ENCODE measurements at regions not wholly inside any gene's neighbourhood (a gene's known extent, or its start where the extent isn't known, plus 50 kb on each side); places are given as distances from the start of the nearest gene placed in this dataset.
"Not testable (repeated sequence)": the region's sequence is repeated elsewhere in the genome, so short reads cannot be mapped to it uniquely, and the experiment has no call there.

DNA sequence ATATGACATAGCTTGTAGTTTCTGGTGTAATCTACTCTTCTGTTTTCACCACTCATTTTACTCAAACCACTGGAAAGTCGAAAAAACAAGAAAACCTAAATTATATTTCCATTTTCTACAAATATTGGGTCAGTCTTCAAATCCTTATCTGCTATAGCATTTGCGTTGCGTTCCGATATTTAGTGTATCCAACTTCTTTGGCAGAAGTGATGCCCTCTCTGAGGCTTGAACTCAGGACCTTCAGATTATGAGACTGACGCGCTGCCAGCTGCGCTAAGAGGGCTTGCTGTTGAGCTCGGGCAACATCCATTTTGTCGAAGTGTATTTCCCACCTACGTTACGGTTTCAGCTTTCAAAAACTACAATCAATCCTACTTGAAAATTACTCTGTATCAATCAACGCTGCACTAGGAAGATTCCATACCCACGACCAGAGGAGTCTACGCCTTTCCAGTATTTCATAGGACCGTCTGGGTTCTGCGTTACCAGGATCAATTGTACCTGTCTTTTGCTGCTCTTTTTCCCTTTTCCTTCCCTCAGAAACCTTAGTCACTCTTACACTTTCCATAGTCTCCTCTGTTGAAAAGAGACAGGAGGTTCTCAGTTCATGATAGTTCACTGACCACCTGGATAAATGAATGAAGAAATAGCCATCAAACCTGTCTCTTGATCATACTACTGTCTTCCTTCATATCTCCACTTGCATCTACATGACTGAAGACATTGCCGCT, 140.5 kb upstream of the ZNF322 start:
- DNase-seq (ENCODE audit: low spot score) = not testable (repeated sequence)

DNA sequence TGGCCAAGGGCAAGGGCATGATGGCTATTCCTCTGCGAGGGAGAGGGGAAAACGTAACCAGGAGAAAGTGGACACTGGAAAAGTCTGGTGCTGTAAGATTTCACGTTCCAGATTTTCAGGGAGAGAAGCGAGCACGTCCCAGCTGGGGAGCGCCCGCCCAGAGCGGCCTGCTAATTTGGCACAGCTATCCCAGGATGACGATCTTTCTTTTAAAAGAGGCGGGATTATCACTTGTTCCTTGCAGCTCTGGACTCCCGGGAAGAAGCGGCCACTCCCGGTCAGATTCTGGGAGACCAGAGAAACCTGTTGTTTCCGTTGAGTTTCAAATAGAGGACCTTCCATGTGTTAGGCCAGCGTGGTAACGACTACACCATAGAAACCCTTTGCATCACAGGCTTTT, 144.2 kb upstream of the ZNF322 start:
- DNase-seq (ENCODE audit: low spot score) = not testable (repeated sequence)

DNA sequence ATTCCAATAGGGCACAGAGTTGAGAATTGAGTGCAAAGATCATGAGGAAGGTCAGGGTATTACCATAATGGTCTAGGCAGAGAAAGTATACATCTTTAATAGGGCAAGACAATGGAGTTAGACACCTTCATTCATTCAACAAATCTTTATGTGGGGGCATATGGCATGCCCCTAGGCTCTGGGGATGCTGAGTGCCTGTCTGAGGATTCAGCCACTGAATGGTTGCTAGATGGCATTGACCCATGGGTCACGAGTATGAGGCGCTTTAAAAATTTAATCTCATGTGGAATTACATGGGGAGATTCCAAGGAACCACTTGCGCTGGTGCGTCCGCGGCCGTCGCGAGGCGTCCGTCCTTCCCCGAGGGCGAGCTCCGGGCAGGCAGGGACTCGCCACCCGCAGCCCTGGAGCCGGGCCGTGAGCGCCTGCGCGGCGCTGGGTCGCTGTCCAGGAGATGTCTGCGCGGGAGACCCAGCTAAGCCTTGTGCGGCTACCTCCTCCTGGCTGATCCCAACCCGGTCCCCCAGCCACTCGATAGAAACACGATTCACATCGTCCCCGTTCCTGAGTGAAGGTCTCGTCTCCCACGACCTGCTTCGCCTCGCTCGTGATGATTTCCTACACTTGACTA, 152.1 kb upstream of the ZNF322 start:
- not testable (repeated sequence) for DNase-seq (ENCODE audit: low spot score)

DNA sequence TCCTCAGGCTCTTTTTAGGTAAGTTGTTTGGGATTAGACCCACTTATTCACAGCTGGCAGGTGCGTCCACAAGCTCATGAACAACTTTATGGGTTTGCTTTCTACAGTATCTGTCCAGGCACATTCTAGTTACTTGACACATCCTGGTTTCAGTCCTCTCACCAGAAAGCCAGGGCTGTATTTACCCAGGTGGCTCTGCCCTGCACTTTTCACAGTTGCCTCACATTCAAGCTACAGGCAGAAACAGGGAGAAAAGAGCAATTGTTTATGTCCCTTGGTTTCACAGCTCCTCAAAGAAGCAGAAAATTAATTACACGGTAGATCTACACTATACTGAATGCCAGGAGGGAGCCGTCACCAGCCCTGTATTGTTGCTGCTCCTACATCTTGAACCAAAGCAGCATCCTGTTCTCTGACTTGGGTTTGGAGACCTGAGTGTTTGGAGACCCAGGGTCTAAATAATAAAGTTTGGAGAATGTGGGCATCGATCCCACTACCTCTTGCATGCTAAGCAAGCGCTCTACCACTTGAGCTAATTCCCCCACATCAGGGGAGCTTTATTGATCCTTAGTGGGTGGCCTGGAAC, 159.2 kb upstream of the ZNF322 start:
- DNase-seq (ENCODE audit: low spot score) = not testable (repeated sequence)

DNA sequence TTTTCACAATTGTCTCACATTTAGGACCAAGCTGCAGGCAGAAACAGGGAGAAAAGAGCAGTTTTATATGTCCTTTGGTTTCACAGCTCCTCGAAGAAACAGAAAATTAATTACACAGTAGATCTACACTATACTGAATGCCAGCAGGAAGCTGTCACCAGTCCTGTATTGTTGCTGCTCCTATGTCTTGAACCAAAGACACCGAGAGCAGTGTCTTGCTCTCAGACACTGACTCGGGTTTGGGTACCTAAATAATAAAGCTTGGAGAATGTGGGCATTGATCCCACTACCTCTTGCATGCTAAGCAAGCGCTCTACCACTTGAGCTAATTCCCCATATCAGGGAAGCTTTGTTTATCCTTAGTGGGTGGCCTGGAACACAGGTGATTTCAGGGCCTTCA, 168.4 kb upstream of the ZNF322 start:
- DNase-seq (ENCODE audit: low spot score) = not testable (repeated sequence)

DNA sequence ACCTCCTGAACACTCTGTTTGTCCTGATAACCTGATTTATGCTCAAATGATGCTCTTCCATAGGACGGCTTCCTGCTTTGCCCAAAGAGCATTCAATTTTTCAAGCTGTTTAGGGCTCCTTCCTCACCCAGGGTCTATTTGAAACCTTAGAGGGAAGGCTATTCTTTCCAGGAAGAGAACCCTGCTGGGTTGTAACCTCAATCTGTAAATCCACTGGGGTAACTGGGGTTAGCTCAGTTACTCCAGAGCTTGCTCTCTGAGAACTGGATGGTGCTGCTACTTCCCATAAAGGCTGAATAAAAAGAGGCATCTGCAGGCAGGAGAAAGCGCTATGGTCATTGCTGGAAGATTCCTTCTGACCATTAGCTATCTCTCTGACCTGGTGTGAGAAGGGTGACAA, 169.9 kb upstream of the ZNF322 start:
- DNase-seq (ENCODE audit: low spot score) = not testable (repeated sequence)

DNA sequence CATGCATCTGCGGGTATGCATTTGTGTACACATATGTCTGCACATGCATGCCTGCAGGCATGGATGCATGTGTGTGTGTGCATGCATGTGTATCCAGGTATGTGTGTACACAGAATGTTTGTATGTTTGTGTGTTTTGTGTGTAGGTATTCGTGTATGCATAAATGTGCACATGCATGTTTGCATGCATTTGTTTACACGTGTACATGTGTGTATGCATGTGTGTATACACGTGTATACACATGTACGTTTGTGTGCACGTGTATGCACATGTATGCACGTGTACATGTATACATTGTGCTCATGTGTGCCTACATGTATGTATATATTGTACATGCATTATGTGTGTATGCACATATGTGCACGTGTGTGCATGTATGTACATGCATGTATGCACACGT, 171.4 kb upstream of the ZNF322 start:
- not testable (repeated sequence) for DNase-seq (ENCODE audit: low spot score)

DNA sequence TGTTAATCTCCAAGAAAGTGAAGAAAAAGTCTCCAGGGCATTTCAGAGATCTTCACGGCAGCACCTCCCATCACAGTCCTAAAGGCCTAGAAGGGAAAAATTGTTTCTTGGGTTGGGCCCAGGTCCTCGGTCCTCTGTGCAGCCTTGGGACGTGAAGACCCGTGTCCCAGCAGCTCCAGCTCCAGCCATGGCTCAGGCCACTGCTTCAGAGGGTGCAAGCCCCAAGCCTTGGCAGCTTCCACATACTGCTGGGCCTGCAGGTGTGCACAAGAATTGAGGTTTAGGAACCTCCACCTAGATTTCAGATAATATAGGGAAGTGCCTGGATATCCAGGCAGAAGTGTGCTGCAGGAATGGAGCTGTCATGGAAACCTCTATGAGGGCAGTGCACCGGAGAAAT, 176.2 kb upstream of the ZNF322 start:
- DNase-seq (ENCODE audit: low spot score) = not testable (repeated sequence)

DNA sequence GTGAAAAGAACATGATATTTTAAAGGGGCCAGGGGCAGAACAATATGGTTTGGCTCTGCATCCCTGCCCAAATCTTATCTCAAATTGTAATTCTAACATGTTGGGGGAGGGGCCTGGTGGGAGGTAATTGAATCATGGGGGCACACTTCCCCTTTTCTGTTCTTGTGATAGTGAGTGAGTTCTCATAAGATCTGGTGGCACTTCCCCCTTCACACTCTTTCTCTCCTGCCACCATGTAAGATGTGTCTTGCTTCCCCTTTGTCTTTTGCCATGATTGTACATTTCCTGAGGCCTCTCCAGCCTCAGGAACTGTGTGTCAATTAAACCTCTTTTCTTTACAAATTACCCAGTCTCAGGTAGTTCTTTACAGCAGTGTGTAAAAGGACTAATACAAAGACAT, 177.1 kb upstream of the ZNF322 start:
- DNase-seq (ENCODE audit: low spot score) = not testable (repeated sequence)

DNA sequence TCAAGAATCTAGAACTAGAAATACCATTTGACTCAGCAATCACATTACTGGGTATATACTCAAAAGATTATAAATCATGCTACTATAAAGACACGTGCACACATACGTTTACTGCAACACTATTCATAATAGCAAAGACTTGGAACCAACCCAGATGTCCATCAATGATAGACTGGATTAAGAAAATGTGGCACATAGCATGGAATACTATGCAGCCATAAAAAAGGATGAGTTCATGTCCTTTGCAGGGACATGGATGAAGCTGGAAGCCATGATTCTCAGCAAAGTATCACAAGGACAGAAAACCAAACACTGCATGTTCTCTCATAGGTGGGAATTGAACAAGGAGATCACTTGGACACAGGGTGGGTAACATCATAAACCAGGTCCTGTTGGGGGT, 185.3 kb upstream of the ZNF322 start:
- not testable (repeated sequence) for DNase-seq (ENCODE audit: low spot score)

DNA sequence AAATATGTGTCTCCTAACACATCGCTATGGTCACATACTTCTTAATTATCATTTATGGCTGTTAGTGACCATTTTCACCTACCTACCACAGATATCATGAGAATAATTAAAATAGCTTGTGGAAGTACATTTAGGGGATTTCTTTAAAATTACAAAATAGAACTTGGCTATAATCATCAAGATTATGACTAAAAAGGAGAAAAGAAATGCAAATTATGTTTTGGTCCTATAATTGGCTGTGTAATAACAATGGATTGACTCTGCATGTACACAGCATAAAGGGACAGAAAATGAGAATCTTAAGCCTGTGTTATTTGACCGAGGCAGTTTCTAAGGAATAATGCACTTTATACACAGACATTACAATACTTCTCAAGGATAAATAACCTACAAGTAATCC, 197.7 kb upstream of the ZNF322 start:
- not testable (repeated sequence) for DNase-seq (ENCODE audit: low spot score)

DNA sequence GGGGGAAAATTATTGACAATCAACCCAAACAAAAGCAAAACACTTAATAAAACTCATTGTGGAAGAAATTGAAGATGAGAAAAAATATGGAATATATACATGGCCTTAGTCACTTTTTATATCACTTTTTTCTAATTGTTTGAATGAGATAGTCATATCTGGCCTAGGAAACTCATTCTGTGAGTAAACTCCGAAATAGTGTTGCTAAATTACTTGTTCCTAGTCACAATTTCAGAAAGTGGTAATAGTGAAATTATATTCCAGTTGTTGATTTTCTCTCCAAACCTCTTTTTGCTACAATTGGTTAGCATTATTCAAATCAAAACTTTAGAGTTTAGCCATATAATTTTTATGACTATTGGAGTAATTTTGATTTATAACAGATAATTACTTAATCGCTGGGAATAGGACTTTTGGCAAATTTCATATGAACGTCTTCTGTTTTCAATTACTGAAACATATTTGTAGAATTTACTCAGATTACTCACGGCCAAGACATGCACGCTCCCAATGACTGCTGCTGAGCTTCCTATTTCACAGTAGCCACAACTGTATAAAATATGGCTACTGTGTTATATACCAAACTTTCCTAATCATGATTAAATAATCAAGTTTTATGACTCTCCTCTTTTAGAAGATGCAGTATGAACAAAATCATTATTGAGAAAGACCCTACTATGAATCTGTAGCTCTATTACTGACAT, 199.7 kb upstream of the ZNF322 start:
- not testable (repeated sequence) for DNase-seq (ENCODE audit: low spot score)

DNA sequence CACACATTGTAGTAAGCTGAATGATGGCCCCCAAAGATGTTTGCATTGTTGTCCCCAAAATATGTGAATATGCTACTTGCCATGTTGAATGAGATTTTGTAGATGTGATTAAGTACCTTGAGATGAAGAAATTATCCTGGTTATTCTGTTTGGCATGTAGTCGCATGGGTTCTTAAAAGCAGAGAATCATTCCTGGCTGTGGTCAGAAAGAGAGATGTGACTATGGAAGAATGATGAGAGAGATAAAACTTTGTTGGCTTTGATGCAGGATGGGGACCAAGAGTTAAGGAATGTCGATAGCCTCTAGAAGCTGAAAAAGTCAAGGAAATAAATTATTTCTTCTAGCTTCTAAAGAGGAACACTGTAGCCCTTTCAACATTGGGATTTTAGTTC, 200.2 kb upstream of the ZNF322 start:
- DNase-seq (ENCODE audit: low spot score) = not testable (repeated sequence)

DNA sequence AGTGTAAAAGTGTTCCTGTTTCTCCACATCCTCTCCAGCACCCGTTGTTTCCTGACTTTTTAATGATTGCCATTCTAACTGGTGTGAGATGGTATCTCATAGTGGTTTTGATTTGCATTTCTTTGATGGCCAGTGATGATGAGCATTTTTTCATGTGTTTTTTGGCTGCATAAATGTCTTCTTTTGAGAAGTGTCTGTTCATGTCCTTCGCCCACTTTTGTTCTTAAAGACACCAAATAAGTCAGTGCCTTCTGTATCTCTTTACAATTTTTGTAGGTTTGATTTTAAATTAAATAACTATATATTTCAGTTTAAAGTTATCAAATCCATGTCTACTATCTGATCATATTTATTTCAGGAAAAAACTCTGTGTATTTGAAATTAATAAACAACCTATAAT, 202.4 kb upstream of the ZNF322 start:
- DNase-seq (ENCODE audit: low spot score) = not testable (repeated sequence)

DNA sequence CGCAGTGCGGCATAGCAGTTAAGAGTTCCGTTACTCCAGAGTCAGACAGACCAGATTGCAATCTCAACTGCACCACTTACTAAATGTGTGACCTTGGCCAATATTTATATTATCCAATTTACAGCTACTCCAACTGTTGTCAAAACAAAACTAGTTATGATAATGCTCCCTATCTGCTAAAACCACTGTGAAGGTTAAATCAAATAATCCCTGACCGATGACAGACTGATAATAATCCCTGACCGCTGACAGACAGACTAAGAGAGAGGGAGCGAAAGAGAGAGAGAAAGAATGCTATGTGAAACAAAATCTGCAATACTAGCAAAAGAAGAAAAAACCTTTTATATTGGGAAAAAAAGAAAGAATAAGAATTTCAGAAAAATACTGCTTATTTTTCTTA, 204.1 kb upstream of the ZNF322 start:
- not testable (repeated sequence) for DNase-seq (ENCODE audit: low spot score)

DNA sequence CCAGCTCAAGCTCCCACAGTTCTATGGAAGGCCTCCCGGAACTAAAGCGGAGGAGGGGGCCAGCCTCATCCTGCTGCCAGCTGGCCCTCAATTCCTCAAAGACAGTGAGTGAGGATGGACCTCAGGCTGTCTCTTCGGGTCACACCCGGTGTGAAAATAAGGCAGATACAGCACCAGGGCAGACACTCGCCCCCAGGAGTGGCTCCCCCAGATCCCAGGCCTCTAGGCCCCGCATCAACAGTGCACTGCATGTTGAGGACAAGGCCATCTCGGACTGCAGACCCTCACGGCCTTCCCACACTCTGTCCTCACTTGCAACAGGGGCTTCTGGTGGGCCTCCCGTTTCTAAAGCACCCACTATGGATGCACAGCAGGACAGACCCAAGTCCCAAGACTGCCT, 239.2 kb upstream of the ZNF322 start:
- not testable (repeated sequence) for DNase-seq (ENCODE audit: low spot score)

DNA sequence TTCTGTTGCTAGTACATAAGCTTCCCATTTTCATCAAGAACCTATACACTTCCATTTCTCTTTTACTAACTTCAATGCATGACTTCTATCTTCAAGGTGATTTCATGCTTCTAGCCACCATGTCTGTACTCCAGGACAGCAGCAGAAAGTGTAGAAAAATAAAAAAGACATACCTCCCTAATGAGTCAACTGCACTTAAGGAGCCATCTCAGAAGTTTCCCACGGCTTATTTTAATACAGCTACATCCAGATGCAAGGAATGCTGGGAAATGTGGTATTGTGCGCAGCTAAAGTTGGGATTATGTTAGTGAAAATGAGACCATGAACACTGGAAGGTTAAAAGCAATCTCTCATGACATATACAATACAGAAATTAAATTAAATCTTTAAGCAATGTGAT, 264.7 kb upstream of the ZNF322 start:
- DNase-seq (ENCODE audit: low spot score) = not testable (repeated sequence)

DNA sequence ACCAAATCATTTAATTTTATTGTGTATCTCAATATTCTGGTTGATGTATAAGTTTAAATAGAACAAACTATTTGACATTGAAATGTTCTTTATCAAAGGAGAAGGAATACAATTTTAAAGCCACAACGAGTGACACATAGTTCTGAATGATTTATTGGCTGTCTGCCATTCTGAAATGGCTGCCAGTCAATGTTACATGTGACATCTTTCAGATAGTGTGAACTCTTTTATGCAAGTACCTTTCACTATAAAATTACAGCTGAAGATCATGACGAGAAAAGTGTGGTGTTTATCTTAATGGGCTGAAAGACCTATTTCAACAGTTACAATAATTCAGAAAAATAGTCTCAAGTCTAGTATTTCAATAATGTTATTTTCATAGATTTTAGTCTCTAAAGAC, 268.6 kb upstream of the ZNF322 start:
- DNase-seq (ENCODE audit: low spot score) = not testable (repeated sequence)

DNA sequence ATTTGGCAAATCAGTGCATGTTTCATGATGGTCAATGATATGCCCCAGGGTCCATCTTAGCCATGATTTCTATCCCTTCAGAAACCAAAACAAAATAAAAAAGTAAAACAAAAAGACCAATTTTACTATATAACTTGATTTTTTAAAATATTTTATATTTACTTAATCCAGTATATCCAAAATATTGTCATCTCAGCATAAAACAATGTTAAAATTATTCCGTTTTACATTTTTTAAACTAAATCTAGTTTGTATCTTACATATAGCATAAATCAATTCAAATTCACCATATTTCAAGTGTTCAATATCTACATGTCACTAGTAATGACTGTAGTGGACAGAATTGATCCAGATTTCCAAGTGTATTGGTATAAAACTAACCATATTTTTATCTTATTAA, 277.7 kb upstream of the ZNF322 start:
- not testable (repeated sequence) for DNase-seq (ENCODE audit: low spot score)

DNA sequence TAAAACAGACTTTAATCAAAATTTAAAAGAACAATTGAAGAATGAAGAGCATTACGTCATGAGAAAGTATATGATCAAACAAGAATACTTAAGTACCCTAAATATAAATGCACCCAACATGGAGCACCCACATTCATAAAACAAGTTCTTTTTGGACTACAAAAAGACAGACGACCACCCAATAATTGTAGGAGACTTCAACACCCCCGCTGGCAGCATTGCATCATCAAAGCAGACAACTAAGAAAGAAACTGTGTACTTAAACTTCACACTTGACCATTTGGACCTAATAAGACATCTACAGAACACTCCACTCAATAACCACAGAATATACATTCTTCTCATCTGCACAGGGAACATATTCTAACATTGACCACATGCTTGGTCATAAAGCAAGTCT, 291.7 kb upstream of the ZNF322 start:
- DNase-seq (ENCODE audit: low spot score) = not testable (repeated sequence)

DNA sequence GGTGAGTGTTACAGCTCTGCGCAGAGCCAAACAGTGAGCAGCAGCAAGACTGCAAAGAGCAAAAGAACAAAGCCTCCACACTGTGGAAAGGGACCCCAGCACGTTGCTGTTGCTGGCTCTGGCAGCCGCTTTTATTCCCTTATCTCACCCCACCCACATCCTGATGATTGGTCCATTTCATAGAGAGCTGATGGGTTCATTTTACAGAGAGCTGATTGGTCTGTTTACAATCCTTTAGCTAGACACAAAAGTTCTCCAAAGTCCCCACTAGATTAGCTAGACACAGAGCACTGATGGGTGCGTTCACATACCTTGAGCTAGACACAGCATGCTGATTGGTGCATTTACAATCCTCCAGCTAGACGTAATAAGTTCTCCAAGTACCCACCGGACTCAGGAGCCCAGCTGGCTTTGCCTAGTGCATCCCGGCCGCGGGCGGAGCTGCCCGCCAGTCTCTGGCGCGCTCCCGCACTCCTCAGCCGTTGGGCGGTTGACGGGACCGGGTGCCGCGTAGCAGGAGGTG, 291.4 kb upstream of the PRSS16 start:
- peak; percentile 47 for DNase-seq (ENCODE audit: low spot score)

DNA sequence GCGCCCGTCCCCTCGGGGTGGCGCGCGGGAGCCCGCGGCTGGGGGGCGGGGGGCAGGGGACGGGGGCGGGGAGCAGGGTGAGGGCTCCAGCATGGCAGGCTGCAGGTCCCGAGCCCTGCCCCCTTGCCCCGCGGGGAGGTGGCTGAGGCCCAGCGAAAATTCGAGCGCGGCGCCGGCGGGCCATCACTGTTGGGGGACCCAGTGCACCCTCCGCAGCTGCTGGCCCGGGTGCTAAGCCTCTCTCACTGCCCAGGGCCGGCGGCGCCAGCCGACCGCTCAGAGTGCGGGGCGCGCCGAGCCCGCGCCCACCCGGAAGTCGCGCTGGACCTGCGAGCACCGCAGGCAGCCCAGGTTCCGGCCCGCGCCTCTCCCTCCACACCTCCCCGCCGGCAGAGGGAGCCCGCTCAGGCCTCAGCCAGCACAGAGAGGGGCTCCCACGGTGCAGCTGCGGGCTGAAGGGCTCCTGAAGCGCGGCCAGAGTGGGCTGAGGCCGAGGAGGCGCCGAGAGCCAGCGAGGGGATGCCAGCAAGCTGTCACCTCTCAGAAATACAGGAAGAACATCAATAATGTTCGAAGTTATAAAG, 290.8 kb upstream of the PRSS16 start:
- peak; percentile 79 for DNase-seq (ENCODE audit: low spot score)

All from mucosa of gallbladder (tissue), 1 donor.